Gastroesophageal sphincter (tissue), 4 donors: ENCODE measurements at regions not wholly inside any gene's neighbourhood (a gene's known extent, or its start where the extent isn't known, plus 50 kb on each side); places are given as distances from the start of the nearest gene placed in this dataset.

Experiments used
- ATAC-seq: fragments of 150-250 bp; one replicate; pipeline ENCODE4 v1.9.1; 2016; ENCODE audit warnings: mild to moderate bottlenecking, moderate library complexity
- H3K27ac ChIP-seq, 4 donors: fragments of 200-600 bp; sonication (generic) in 3 of 4; 1 replicate in 3 of 4; 2 replicates in 1 of 4; pipeline ENCODE4 v1.5.1; 2016 to 2019
- H3K27me3 ChIP-seq: fragments of 200-600 bp; sonication (generic); one replicate; pipeline ENCODE4 v1.5.1; 2019
- H3K36me3 ChIP-seq, 2 donors: fragments of 200-600 bp; sonication (generic); one replicate each; pipeline ENCODE4 v1.5.1; 2019; ENCODE audit warnings: control low read depth in 1 of 2
- H3K4me1 ChIP-seq, 3 donors: fragments of 200-600 bp; sonication (generic); 1 replicate in 2 of 3; 2 replicates in 1 of 3; pipeline ENCODE4 v1.5.1; 2016 to 2019; ENCODE audit warnings: control low read depth in 2 of 3
- H3K4me3 ChIP-seq, 2 donors: fragments of 200-600 bp; sonication (generic); one replicate each; pipeline ENCODE4 v1.5.1; 2019; ENCODE audit warnings: mild to moderate bottlenecking in 1 of 2, moderate library complexity in 1 of 2
- H3K9me3 ChIP-seq, 3 donors: fragments of 200-600 bp; sonication (generic); one replicate each; pipeline ENCODE4 v1.5.1; 2017 to 2019; ENCODE audit warnings: control low read depth in 2 of 3
- CTCF ChIP-seq, 4 experiments: fragments of 200-600 bp in 2 of 4; fragments of 450-650 bp in 2 of 4; sonication (generic) in 1 of 4; IDR thresholded peaks; one replicate each; pipeline ENCODE4 v1.5.1; 2017 to 2019; ENCODE audit warnings: antibody characterized with exemption in 4 of 4, mild to moderate bottlenecking in 2 of 4, moderate library complexity in 2 of 4
- EP300 ChIP-seq: sonication (generic); formaldehyde crosslinking; IDR thresholded peaks from one replicate; pipeline ENCODE4 v1.6.1; 2017; ENCODE audit warnings: antibody characterized with exemption, mild to moderate bottlenecking
- POLR2A ChIP-seq, 2 donors: fragments of 450-650 bp; IDR thresholded peaks; one replicate each; pipeline ENCODE4 v1.6.1; 2017; ENCODE audit warnings: antibody characterized with exemption in 2 of 2, mild to moderate bottlenecking in 2 of 2, moderate library complexity in 1 of 2
- POLR2AphosphoS5 ChIP-seq: sonication (generic); formaldehyde crosslinking; IDR thresholded peaks from one replicate; pipeline ENCODE4 v1.6.1; 2017; ENCODE audit warnings: antibody characterized with exemption
- WGBS, 2 donors: methylation state at CpG; one replicate each; pipeline ENCODE4 v1.1.5; 2018; ENCODE audit warnings: low coverage in 1 of 2; 5-methylcytosine and 5-hydroxymethylcytosine counted together

DNA sequence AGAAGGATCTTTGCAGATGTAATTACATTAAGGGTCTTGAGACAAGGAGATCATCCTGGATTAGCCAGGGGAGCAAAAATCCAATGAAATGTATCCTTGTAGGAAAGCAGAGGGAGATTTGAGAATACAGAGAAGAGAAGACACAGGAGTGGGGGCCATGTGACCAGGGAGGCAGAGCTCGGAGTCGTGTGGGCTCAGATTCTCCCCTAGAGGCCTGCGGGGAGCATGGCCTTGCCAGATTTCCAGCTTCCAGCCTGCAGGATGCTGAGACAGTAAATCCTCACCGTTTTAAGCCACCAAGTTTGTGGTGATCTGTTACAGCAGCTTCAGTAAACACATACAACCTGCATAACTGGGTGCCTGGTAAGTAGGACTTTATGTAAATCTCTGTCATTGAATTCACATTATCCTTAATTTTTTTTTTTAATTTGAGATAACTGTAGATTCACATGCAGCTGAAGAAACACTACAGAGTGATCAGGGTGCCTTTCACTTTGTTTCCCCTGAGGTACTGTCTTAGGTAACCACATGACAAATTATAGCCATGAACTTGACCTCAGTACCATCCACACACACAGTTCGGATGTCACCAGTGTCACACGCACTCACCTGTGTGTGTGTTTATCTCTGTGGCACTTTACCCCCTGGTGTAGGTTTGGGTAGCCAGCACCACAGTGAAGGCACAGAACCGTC, 138.4 kb upstream of the HDAC4 start:
- 66 to 74% methylated on average over 7 of the region's 7 CpGs for WGBS, 2 donors
- Histone ChIP-seq H3K4me3 (no peak overlapping the region), H3K36me3 (no peaks in the 10 kb centered on the region), H3K27me3 (no peaks in the 10 kb centered on the region), H3K27ac (no peak overlapping the region), H3K4me1 (peaks cover 0 to 7% (median 0%) of the 10 kb centered on the region in 3 donors), H3K9me3 (peaks cover 0 to 7% (median 0%) of the 10 kb centered on the region in 3 donors)
- TF ChIP-seq EP300 (no peak), POLR2AphosphoS5 (no peak), CTCF (IDR thresholded peaks at IDR 0.05) (no peak), POLR2A (IDR thresholded peaks at IDR 0.05) (no peak)
- no peak for ATAC-seq

DNA sequence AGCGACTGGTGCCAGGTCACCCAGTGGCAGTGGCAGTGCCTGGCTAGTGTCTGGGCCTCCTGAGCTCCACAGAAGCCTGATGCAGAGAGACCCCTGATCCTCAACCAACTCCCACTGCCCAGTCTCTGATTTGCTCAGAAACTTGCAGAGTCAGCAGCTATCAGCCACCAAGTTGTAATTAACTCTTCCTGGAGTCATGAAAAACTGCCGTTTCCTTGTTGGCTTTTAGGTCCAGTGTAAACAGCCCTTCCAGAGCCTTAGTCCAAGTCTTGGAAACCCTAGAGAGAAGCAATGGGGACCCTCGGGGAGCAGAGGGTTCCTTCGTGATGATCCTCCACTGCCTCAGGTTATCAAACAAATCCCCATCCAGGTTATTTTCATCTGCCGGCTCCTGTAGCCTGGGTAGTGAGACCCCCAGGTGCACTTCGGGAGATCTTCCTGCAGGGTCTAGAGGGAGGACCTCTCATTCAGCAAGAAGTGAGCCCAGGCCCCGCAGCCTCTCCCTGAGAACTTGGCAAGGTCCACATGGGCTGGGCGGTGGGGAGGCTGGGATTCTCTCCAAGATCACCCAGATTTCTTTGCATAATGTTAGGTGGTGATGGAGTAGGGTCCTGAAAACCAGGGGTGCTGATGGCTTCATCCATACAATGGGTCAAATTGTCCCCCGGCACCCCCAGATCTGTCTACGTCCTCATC, 137.7 kb upstream of the HDAC4 start:
- no peaks in the 10 kb centered on the region for H3K36me3 ChIP-seq
- no peak overlapping the region for H3K4me3 ChIP-seq
- H3K9me3 ChIP-seq: peaks cover 0 to 7% (median 0%) of the 10 kb centered on the region in 3 donors
- no peaks in the 10 kb centered on the region for H3K27me3 ChIP-seq
- no peak overlapping the region for H3K27ac ChIP-seq
- no peak for TF ChIP-seq CTCF (IDR thresholded peaks at IDR 0.05)
- no peak for TF ChIP-seq EP300
- no peak for TF ChIP-seq POLR2A (IDR thresholded peaks at IDR 0.05)
- no peak for TF ChIP-seq POLR2AphosphoS5
- H3K4me1 ChIP-seq: peaks cover 0 to 8% (median 5%) of the 10 kb centered on the region in 3 donors
- ATAC-seq: no peak
- WGBS, 2 donors: 48% methylated on average over 3 of the region's 10 CpGs; no CpG with 5 or more reads in 1 of the 2 donors

DNA sequence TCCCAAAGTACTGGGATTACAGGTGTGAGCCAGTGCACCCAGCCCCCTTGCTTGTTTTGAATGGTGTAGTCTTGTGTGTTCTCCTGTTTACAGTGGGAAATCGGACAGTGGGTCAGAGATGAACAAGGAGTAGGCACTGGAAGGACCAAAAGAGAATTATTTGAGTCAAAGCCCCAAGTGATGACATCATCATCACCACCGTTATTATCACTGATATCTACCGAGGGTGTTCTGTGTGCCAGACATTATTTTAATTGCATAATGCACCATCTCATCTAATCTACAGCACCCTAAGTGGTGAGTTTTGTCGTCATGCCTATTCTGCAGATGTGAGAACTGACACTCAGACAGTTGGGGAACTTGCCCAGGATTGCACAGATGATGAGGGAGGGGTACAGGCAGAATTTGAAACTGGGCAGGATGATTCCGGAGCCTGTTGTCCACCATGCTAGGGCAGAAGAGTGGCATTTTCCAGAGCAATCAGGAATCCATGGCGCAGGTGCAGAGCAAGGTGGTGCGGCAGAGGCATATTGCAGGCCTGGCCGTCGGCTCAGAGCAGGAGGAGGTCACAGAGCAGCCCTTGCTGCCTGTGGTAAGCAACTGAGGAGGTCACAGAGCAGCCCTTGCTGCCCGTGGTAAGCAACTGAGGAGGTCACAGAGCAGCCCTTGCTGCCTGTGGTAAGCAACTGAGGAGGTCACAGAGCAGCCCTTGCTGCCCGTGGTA, 137.0 kb upstream of the HDAC4 start:
- peaks cover 0 to 15% (median 5%) of the 10 kb centered on the region in 3 donors for H3K4me1 ChIP-seq
- no peak for TF ChIP-seq POLR2A (IDR thresholded peaks at IDR 0.05)
- TF ChIP-seq POLR2AphosphoS5: no peak
- TF ChIP-seq EP300: no peak
- no peak for TF ChIP-seq CTCF (IDR thresholded peaks at IDR 0.05)
- H3K4me3 ChIP-seq: no peak overlapping the region
- no peak overlapping the region for H3K27ac ChIP-seq
- H3K9me3 ChIP-seq: peaks cover 0 to 7% (median 0%) of the 10 kb centered on the region in 3 donors
- WGBS, 2 donors: 67 to 70% methylated on average over 3 to 5 of the region's 11 CpGs
- H3K27me3 ChIP-seq: no peaks in the 10 kb centered on the region
- ATAC-seq: no peak
- no peaks in the 10 kb centered on the region for H3K36me3 ChIP-seq

DNA sequence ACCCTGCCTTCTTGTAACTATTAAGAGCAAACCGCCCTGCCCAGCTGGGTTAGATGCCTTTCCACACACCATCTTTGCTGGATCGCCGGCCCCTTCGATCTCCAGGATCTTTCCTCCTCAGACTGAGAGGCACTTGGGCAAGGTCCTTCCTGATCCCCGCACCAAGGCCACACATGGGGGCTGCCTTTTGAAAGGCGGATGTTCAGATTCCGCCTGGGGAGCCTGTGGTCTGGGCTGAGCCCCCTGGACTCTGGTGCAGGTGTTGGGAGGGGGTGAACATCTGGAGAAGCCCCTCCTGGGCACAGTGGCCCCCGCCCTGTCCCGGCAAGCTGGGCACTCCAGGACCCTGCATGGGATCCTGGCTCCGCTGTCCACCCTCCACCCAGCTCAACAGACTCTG, 135.4 kb upstream of the HDAC4 start:
- H3K9me3 ChIP-seq: peaks cover 0 to 11% (median 0%) of the 10 kb centered on the region in 3 donors
- no CpG with 5 or more reads among the region's 10 CpGs for WGBS, 2 donors
- no peaks in the 10 kb centered on the region for H3K36me3 ChIP-seq
- H3K27ac ChIP-seq: no peak overlapping the region
- H3K4me1 ChIP-seq: peaks cover 0 to 18% (median 5%) of the 10 kb centered on the region in 3 donors
- no peak for ATAC-seq
- TF ChIP-seq CTCF (IDR thresholded peaks at IDR 0.05) (no peak), POLR2A (IDR thresholded peaks at IDR 0.05) (no peak), EP300 (no peak), POLR2AphosphoS5 (no peak)
- no peak overlapping the region for H3K4me3 ChIP-seq
- no peaks in the 10 kb centered on the region for H3K27me3 ChIP-seq
